ENCODE measurements at regions not wholly inside any gene's neighbourhood (a gene's known extent, or its start where the extent isn't known, plus 50 kb on each side); places are given as distances from the start of the nearest gene placed in this dataset.

GRCh38 chr2:8550481-8550880, 131.4 kb upstream of the ID2 start (continued):
- no peak for TF ChIP-seq REST (tag by site-specific recombination; IDR thresholded peaks at IDR 0.05)
- no peak for TF ChIP-seq GLI4 (tag by site-specific recombination; IDR thresholded peaks at IDR 0.05)
- no peak for TF ChIP-seq ZNF426 (tag by site-specific recombination; IDR thresholded peaks at IDR 0.05)
- no peak for TF ChIP-seq ZNF114 (tag by site-specific recombination; IDR thresholded peaks at IDR 0.05)
- TF ChIP-seq ZBTB48 (tag by site-specific recombination; IDR thresholded peaks at IDR 0.05), result no peak

GRCh38 chr2:8550937-8551621, 130.8 kb upstream of the ID2 start:
- TF ChIP-seq GLIS2 (tag by site-specific recombination; IDR thresholded peaks at IDR 0.05) (no peak), SETDB1 (IDR thresholded peaks at IDR 0.05; ENCODE audit: insufficient read length, low read length) (no peak), ZNF132 (tag by site-specific recombination; IDR thresholded peaks at IDR 0.05; ENCODE audit: borderline replicate concordance) (no peak), ZNF391 (tag by site-specific recombination; IDR thresholded peaks at IDR 0.05; ENCODE audit: borderline replicate concordance, low read depth) (no peak), ZNF560 (tag by site-specific recombination; IDR thresholded peaks at IDR 0.05; ENCODE audit: borderline replicate concordance) (no peak), ZNF670 (tag by site-specific recombination; IDR thresholded peaks at IDR 0.05; ENCODE audit: low read depth) (no peak), ZEB2 (tag by site-specific recombination; IDR thresholded peaks at IDR 0.05) (no peak), ATF2 (tag by site-specific recombination; IDR thresholded peaks at IDR 0.05; ENCODE audit: low read depth) (no peak), ZNF600 (tag by site-specific recombination; IDR thresholded peaks at IDR 0.05) (no peak), SP2 (tag by site-specific recombination; IDR thresholded peaks at IDR 0.05) (no peak), ZNF416 (tag by site-specific recombination; IDR thresholded peaks at IDR 0.05) (no peak), ZNF621 (tag by site-specific recombination; IDR thresholded peaks at IDR 0.05) (no peak), ZNF350 (tag by site-specific recombination; IDR thresholded peaks at IDR 0.05) (no peak), ZBTB26 (tag by site-specific recombination; optimal IDR thresholded peaks at IDR 0.05) (no peak), TSHZ1 (tag by site-specific recombination; IDR thresholded peaks at IDR 0.05; ENCODE audit: borderline replicate concordance) (no peak), ZNF146 (tag by site-specific recombination; IDR thresholded peaks at IDR 0.05) (no peak), ZNF335 (tag by site-specific recombination; conservative IDR thresholded peaks at IDR 0.05) (no peak)
- Histone ChIP-seq H3K4me3 (ENCODE audit: low read depth, low read length) (no peak overlapping the region), H3K27ac (ENCODE audit: extremely low read depth, low read depth, low read length) (no peak overlapping the region), H3K36me3 (ENCODE audit: control insufficient read depth in 2 of 2, insufficient read depth in 1 of 2, low read length in 2 of 2) (no peaks in the 10 kb centered on the region), H3K4me1 (ENCODE audit: control insufficient read depth, insufficient read depth, low read length) (no peaks in the 10 kb centered on the region), H3K9me3 (ENCODE audit: control insufficient read depth, insufficient read depth, low read depth, low read length) (no peaks in the 10 kb centered on the region)
- ChIA-PET POLR2A (interaction anchor here (1.2 kb wide), 1 partner anchor 131 kb away, joined by 6 read pairs; the partner anchor contains the start of gene ID2), CTCF (no interaction called here)
